ENCODE measurements at regions not wholly inside any gene's neighbourhood (a gene's known extent, or its start where the extent isn't known, plus 50 kb on each side); places are given as distances from the start of the nearest gene placed in this dataset.

- no peaks in the 10 kb centered on the region for H3K27me3 ChIP-seq (ENCODE audit: control insufficient read depth in 2 of 2, insufficient read depth in 2 of 2, low read length in 2 of 2)
- H3K9me1 ChIP-seq (replicated peaks; ENCODE audit: control insufficient read depth, extremely low read depth, insufficient read depth, low read length): peaks cover 6% of the 10 kb centered on the region
- no peak for FAIRE-seq
- no peaks in the 10 kb centered on the region for H3K9me3 ChIP-seq (replicated peaks; ENCODE audit: control insufficient read depth, insufficient read depth, low read length)
- no peak overlapping the region for H3K4me3 ChIP-seq (replicated peaks in 1 of 3; ENCODE audit: insufficient read depth in 1 of 3, low read depth in 1 of 3, low read length in 3 of 3)
- intact Hi-C loops (cut with micrococcal nuclease) (no loop called here), dilution Hi-C loops (cut with MboI; ENCODE audit: extremely low pct_ligation_motif_present, low sequenced_read_pairs) (no loop called here)
- H3K27ac ChIP-seq (ENCODE audit: insufficient read depth, low read depth, low read length): no peak overlapping the region
- H3K79me2 ChIP-seq (ENCODE audit: control insufficient read depth, insufficient read depth, low read length): no peaks in the 10 kb centered on the region
- TF ChIP-seq MAX (IDR thresholded peaks at IDR 0.05; ENCODE audit: insufficient read depth, insufficient read length) (no peak), POLR2AphosphoS5 (IDR thresholded peaks at IDR 0.05; ENCODE audit: insufficient read depth, low read depth, low read length) (no peak), JUN (IDR thresholded peaks at IDR 0.05; ENCODE audit: borderline replicate concordance, insufficient read depth, insufficient read length, low read depth) (no peak), FOS (IDR thresholded peaks at IDR 0.05; ENCODE audit: borderline replicate concordance, insufficient read depth, low read length) (no peak), GATA2 (IDR thresholded peaks at IDR 0.05; ENCODE audit: insufficient read depth, insufficient read length, low read depth, low read length) (no peak), POLR2A (IDR thresholded peaks at IDR 0.05; ENCODE audit: low read depth, low read length) (no peak), CTCF (IDR thresholded peaks at IDR 0.05; ENCODE audit: extremely low read depth in 1 of 2, insufficient read depth in 1 of 2, low read depth in 1 of 2, low read length in 2 of 2) (no peak), MYC (IDR thresholded peaks at IDR 0.05; ENCODE audit: low read depth, low read length) (no peak), EZH2 (IDR thresholded peaks at IDR 0.05; ENCODE audit: borderline replicate concordance, low read depth, low read length, severe bottlenecking) (no peak)
- H3K36me3 ChIP-seq (ENCODE audit: control insufficient read depth in 2 of 2, extremely low read depth in 1 of 2, insufficient read depth in 2 of 2, low read length in 2 of 2): no peaks in the 10 kb centered on the region
- H3K9ac ChIP-seq (replicated peaks; ENCODE audit: extremely low read depth, insufficient read depth, low read length): no peak overlapping the region
- POLR2A ChIA-PET: no interaction called here
- H3K4me2 ChIP-seq (ENCODE audit: insufficient read depth, low read length): no peak overlapping the region
- no peaks in the 10 kb centered on the region for H3K4me1 ChIP-seq (ENCODE audit: control insufficient read depth, extremely low read depth, insufficient read depth, low read length)
- no peak for DNase-seq (ENCODE audit: low read depth, low spot score)
- H4K20me1 ChIP-seq (replicated peaks; ENCODE audit: control insufficient read depth, extremely low read depth, insufficient read depth, low read length): no peaks in the 10 kb centered on the region
- CTCF ChIA-PET: interaction anchor here (1.0 kb wide), 2 partner anchors 10 to 19 kb away, joined by 3 read pairs; no protein-coding TSS in a partner anchor
- BruUV-seq (replicated peaks): no TSS peak
- H2AFZ ChIP-seq (ENCODE audit: low read depth, low read length): no peak overlapping the region
Observed at GRCh38 chr6:150722614-150723344, 123.1 kb downstream of the PLEKHG1 start.

Data from endothelial cell of umbilical vein (primary cell).